DND-41 (cell line): ENCODE measurements at regions not wholly inside any gene's neighbourhood (a gene's known extent, or its start where the extent isn't known, plus 50 kb on each side); places are given as distances from the start of the nearest gene placed in this dataset.

Experiments used
- EZH2 ChIP-seq: IDR thresholded peaks from 3 replicates; pipeline ENCODE4 v1.6.1; 2012; ENCODE audit warnings: borderline replicate concordance, low read depth, mild to moderate bottlenecking, moderate library complexity, low read length, inconsistent platforms; ENCODE audit not compliant: severe bottlenecking
- TF ChIP-seq, protein P1 (sequence below): IDR thresholded peaks from 2 replicates; pipeline ENCODE4 v1.5.1; 2012; ENCODE audit warnings: borderline replicate concordance, low read length, moderate library complexity, mild to moderate bottlenecking; ENCODE audit not compliant: poor library complexity, severe bottlenecking; ENCODE audit errors: extremely low read depth

DNA sequence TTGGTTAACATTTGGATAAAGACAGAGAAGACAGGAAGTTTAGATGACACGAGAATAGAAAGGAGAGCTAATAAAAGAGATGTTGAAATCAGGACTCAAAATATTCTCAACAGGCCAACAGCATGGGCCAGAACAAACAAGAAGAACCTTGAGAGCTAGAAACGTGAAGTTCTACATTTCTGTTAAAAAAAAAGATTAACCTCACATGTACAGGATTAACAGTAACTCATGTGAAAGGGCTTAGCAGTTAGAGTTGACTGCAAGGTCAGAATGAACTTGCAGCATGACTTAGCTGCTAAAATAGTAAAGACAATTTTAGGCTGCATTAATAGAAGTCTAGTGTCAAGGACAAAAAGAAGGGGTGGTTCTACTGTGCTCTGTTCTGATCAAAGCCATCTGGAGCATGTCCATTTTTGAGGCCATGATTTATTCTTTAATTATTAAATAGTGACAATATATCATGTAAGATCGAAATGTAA is 331.1 kb upstream of the HSF2 start:
- TF ChIP-seq, protein P1, sequence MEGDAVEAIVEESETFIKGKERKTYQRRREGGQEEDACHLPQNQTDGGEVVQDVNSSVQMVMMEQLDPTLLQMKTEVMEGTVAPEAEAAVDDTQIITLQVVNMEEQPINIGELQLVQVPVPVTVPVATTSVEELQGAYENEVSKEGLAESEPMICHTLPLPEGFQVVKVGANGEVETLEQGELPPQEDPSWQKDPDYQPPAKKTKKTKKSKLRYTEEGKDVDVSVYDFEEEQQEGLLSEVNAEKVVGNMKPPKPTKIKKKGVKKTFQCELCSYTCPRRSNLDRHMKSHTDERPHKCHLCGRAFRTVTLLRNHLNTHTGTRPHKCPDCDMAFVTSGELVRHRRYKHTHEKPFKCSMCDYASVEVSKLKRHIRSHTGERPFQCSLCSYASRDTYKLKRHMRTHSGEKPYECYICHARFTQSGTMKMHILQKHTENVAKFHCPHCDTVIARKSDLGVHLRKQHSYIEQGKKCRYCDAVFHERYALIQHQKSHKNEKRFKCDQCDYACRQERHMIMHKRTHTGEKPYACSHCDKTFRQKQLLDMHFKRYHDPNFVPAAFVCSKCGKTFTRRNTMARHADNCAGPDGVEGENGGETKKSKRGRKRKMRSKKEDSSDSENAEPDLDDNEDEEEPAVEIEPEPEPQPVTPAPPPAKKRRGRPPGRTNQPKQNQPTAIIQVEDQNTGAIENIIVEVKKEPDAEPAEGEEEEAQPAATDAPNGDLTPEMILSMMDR = no peak
- no peak for TF ChIP-seq EZH2
